ENCODE measurements at regions not wholly inside any gene's neighbourhood (a gene's known extent, or its start where the extent isn't known, plus 50 kb on each side); places are given as distances from the start of the nearest gene placed in this dataset.

GRCh38 chr2:156145469-156145868, 187.1 kb downstream of the NR4A2 start:
- Mint-ChIP-seq H3K9me3 (no peaks in the 10 kb centered on the region), H3K27me3 (ENCODE audit: low read depth in 2 of 2) (no peaks in the 10 kb centered on the region), H3K36me3 (no peaks in the 10 kb centered on the region), H3K27ac (no peak overlapping the region), H3K4me3 (no peak overlapping the region), H3K4me1 (no peaks in the 10 kb centered on the region)
- H3K36me3 ChIP-seq (ENCODE audit: control insufficient read depth, insufficient read depth, low read length) = no peaks in the 10 kb centered on the region
- no peaks in the 10 kb centered on the region for H3K4me1 ChIP-seq (ENCODE audit: control insufficient read depth, insufficient read depth, low read length)
- DNase-seq (no peak), ATAC-seq (no peak)
- no peaks in the 10 kb centered on the region for H3K27me3 ChIP-seq (ENCODE audit: control insufficient read depth, insufficient read depth, low read length)
- TF ChIP-seq CTCF (IDR thresholded peaks at IDR 0.05) = no peak
- WGBS (ENCODE audit: insufficient coverage) = 54% methylated on average over 2 of the region's 3 CpGs
- intact Hi-C loops (cut with micrococcal nuclease) = no loop called here
- H3K4me3 ChIP-seq (ENCODE audit: low read length) = no peak overlapping the region
- no peak overlapping the region for H3K27ac ChIP-seq (ENCODE audit: low read length)
- no peaks in the 10 kb centered on the region for H3K9me3 ChIP-seq (ENCODE audit: control insufficient read depth, insufficient read depth, low read length)

- no peak for ATAC-seq
- H3K9me3 Mint-ChIP-seq = no peaks in the 10 kb centered on the region
- peaks cover 0 to 3% of the 10 kb centered on the region in 2 donors for H3K27me3 Mint-ChIP-seq (ENCODE audit: low read depth in 2 of 2)
- H3K36me3 Mint-ChIP-seq = no peaks in the 10 kb centered on the region
- Histone ChIP-seq H3K4me3 (ENCODE audit: low read length) (no peak overlapping the region), H3K9me3 (ENCODE audit: control insufficient read depth, insufficient read depth, low read length) (no peaks in the 10 kb centered on the region), H3K4me1 (ENCODE audit: control insufficient read depth, insufficient read depth, low read length) (no peaks in the 10 kb centered on the region), H3K36me3 (ENCODE audit: control insufficient read depth, insufficient read depth, low read length) (no peaks in the 10 kb centered on the region), H3K27me3 (ENCODE audit: control insufficient read depth, insufficient read depth, low read length) (no peaks in the 10 kb centered on the region), H3K27ac (ENCODE audit: low read length) (no peak overlapping the region)
- DNase-seq = no peak
- intact Hi-C loops (cut with micrococcal nuclease) = no loop called here
- H3K4me3 Mint-ChIP-seq = no peak overlapping the region
- 58% methylated on average over 4 of the region's 4 CpGs for WGBS (ENCODE audit: insufficient coverage)
- TF ChIP-seq CTCF (IDR thresholded peaks at IDR 0.05) = no peak
- no peak overlapping the region for H3K27ac Mint-ChIP-seq
- H3K4me1 Mint-ChIP-seq = no peaks in the 10 kb centered on the region
Measured at GRCh38 chr2:156136566-156136965, 196.0 kb downstream of the NR4A2 start.

GRCh38 chr2:156134887-156135286, 197.6 kb downstream of the NR4A2 start:
- 95% methylated on average over 3 of the region's 5 CpGs for WGBS (ENCODE audit: insufficient coverage)
- ATAC-seq = no peak
- no peaks in the 10 kb centered on the region for H3K27me3 ChIP-seq (ENCODE audit: control insufficient read depth, insufficient read depth, low read length)

More at GRCh38 chr2:156134887-156135286, 197.6 kb downstream of the NR4A2 start:
- Histone ChIP-seq H3K4me3 (ENCODE audit: low read length) (no peak overlapping the region), H3K36me3 (ENCODE audit: control insufficient read depth, insufficient read depth, low read length) (no peaks in the 10 kb centered on the region), H3K9me3 (ENCODE audit: control insufficient read depth, insufficient read depth, low read length) (no peaks in the 10 kb centered on the region), H3K27ac (ENCODE audit: low read length) (no peak overlapping the region), H3K4me1 (ENCODE audit: control insufficient read depth, insufficient read depth, low read length) (no peaks in the 10 kb centered on the region)
- H3K36me3 Mint-ChIP-seq = no peaks in the 10 kb centered on the region
- no peaks in the 10 kb centered on the region for H3K4me1 Mint-ChIP-seq
- TF ChIP-seq CTCF (IDR thresholded peaks at IDR 0.05) = no peak
- H3K27me3 Mint-ChIP-seq (ENCODE audit: low read depth in 2 of 2) = peaks cover 0 to 1% of the 10 kb centered on the region in 2 donors
- H3K4me3 Mint-ChIP-seq = no peak overlapping the region
- H3K9me3 Mint-ChIP-seq = no peaks in the 10 kb centered on the region
- H3K27ac Mint-ChIP-seq = no peak overlapping the region
- DNase-seq = no peak
- intact Hi-C loops (cut with micrococcal nuclease) = no loop called here

All from natural killer cell (primary cell).